Fibroblast of lung (primary cell): ENCODE measurements at regions not wholly inside any gene's neighbourhood (a gene's known extent, or its start where the extent isn't known, plus 50 kb on each side); places are given as distances from the start of the nearest gene placed in this dataset.

Source experiments
- EZH2 ChIP-seq: IDR thresholded peaks from 2 replicates; pipeline ENCODE4 v1.5.1; 2012; ENCODE audit warnings: low read length, control low read depth, mild to moderate bottlenecking; ENCODE audit errors: missing control alignments
- TF ChIP-seq, protein P1 (sequence below), 2 donors: IDR thresholded peaks in 1 of 2; conservative IDR thresholded peaks in 1 of 2; 1 replicate in 1 of 2; 2 replicates in 1 of 2; pipeline ENCODE4 v1.5.1; 2011 to 2012; ENCODE audit warnings: low read length in 2 of 2, control low read depth in 1 of 2, inconsistent platforms in 1 of 2, low read depth in 1 of 2, mild to moderate bottlenecking in 1 of 2

DNA sequence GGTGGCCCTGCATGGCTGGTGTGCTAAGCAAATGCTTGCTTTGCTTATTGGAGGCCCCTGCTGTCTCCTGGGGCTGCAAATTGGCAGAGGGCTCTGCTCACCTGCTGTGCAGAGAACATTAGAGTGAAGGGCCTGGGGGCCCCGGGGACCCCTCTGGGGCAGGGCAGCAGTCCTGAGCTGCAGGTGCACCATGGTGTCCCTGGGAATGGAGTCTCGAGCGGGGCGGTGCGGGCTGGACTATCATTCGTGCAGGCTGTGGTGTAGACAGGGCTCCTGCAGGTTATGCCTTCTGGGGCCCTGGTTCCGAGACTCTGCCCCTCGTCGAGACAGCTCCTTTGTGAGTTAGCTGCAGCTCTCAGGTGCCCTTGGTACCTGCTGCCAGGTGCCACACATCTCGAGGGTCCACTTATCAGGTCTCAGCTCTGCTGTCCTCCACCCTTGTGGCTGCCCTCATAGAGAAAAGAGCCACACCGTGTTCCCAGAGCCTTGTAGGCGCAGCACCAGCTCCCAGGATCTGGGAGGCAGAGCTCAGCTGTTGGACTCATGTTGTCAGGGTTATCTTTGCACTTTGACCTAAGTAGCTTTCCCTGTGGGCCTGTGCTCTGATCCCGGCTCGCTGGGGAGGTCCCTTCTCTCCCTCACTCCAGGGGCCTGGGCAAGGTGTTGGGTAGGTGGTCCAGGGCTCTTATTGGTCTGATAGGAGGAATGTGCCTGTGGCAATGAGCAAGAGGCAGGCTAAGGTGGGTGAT, 58.0 kb upstream of the ZNF536 start:
- TF ChIP-seq, protein P1, sequence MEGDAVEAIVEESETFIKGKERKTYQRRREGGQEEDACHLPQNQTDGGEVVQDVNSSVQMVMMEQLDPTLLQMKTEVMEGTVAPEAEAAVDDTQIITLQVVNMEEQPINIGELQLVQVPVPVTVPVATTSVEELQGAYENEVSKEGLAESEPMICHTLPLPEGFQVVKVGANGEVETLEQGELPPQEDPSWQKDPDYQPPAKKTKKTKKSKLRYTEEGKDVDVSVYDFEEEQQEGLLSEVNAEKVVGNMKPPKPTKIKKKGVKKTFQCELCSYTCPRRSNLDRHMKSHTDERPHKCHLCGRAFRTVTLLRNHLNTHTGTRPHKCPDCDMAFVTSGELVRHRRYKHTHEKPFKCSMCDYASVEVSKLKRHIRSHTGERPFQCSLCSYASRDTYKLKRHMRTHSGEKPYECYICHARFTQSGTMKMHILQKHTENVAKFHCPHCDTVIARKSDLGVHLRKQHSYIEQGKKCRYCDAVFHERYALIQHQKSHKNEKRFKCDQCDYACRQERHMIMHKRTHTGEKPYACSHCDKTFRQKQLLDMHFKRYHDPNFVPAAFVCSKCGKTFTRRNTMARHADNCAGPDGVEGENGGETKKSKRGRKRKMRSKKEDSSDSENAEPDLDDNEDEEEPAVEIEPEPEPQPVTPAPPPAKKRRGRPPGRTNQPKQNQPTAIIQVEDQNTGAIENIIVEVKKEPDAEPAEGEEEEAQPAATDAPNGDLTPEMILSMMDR (conservative IDR thresholded peaks at IDR 0.05 in 1 of 2, IDR thresholded peaks at IDR 0.05 in 1 of 2; ENCODE audit: low read depth in 1 of 2, low read length in 2 of 2), result no peak
- TF ChIP-seq EZH2, result no peak
